ENCODE measurements at regions not wholly inside any gene's neighbourhood (a gene's known extent, or its start where the extent isn't known, plus 50 kb on each side); places are given as distances from the start of the nearest gene placed in this dataset.
A peak's percentile ranks its signal among the peaks of the same experiment; 100 is the strongest.

DNA sequence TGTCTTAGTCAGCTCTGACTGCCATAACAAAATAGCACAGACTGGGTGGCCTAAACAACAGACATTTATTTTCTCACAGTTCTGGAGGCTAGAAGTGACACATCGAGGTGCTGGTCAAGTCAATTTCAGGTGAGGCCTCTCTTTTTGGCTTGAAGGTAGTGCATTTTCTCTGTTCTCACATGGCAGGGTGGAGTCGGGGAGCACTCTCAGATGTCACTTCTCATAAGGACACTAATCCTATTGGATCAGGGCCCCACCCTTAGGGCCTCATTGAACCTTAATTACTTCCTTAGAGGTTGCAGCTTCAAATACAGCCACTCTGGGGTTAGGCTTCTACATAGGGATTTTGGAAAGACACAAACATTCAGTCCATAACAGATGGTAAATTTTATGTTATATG, 161.6 kb downstream of the PFKFB3 start:
- POLR2A ChIA-PET (ENCODE audit: partially characterized antibody) = interaction anchor here (4.7 kb wide), 1 partner anchor 162 kb away, joined by 15 read pairs; the partner anchor contains the start of gene PFKFB3
- DNase-seq (ENCODE audit: low read depth in 1 of 2, low spot score in 2 of 2) (no peak), FAIRE-seq (no peak)
- Histone ChIP-seq H4K20me1 (replicated peaks in 1 of 2; ENCODE audit: control insufficient read depth in 1 of 2, insufficient read depth in 2 of 2, low read length in 2 of 2) (no peaks in the 10 kb centered on the region), H3K9ac (replicated peaks in 1 of 4; ENCODE audit: extremely low read depth in 1 of 4, low read depth in 3 of 4, low read length in 3 of 4) (no peak overlapping the region), H2AFZ (ENCODE audit: low read length) (no peak overlapping the region), H4K91ac (replicated peaks; ENCODE audit: insufficient read length, low read length) (no peak overlapping the region), H4K5ac (ENCODE audit: insufficient read length, low read depth, low read length) (no peak overlapping the region), H3K79me1 (ENCODE audit: low read depth, low read length) (no peaks in the 10 kb centered on the region), H2BK5ac (ENCODE audit: low read depth, low read length) (no peak overlapping the region), H2AK5ac (ENCODE audit: low read depth, low read length) (no peak overlapping the region), H3K23ac (ENCODE audit: insufficient read length) (no peak overlapping the region), H2BK12ac (ENCODE audit: low read depth, low read length) (no peak overlapping the region), H3K18ac (ENCODE audit: extremely low read depth, low read length) (no peak overlapping the region), H3K4me1 (replicated peaks in 1 of 4; ENCODE audit: control insufficient read depth in 3 of 4, insufficient read depth in 4 of 4, low read length in 3 of 4) (peaks cover 0 to 14% (median 10%) of the 10 kb centered on the region in 4 experiments; a peak in 5 of 7 replicates), H2BK15ac (ENCODE audit: low read length) (no peak overlapping the region), H3K14ac (ENCODE audit: insufficient read length) (no peak overlapping the region), H2BK20ac (ENCODE audit: low read length) (no peak overlapping the region), H2BK120ac (replicated peaks; ENCODE audit: low read depth, low read length) (no peak overlapping the region), H3K27ac (ENCODE audit: low read depth, low read length) (no peak overlapping the region), H3K4ac (replicated peaks; ENCODE audit: insufficient read length, low read depth, low read length) (no peak overlapping the region), H3K79me2 (ENCODE audit: control insufficient read depth in 1 of 2, insufficient read depth in 2 of 2, low read length in 2 of 2) (no peaks in the 10 kb centered on the region), H4K8ac (ENCODE audit: extremely low read depth, insufficient read depth, low read length) (no peak overlapping the region), H3K23me2 (ENCODE audit: low read depth, low read length) (no peaks in the 10 kb centered on the region), H3K27me3 (replicated peaks in 1 of 4; ENCODE audit: control insufficient read depth in 3 of 4, extremely low read depth in 1 of 4, insufficient read depth in 3 of 4, low read length in 3 of 4) (no peaks in the 10 kb centered on the region), H3K56ac (replicated peaks; ENCODE audit: insufficient read length, low read depth, low read length) (no peak overlapping the region), H3K4me2 (ENCODE audit: insufficient read depth in 1 of 2, low read depth in 2 of 2, low read length in 2 of 2) (no peak overlapping the region), H3K9me3 (ENCODE audit: insufficient read depth in 2 of 2, low read depth in 1 of 2, low read length in 1 of 2) (peaks cover 0 to 8% of the 10 kb centered on the region in 2 experiments; a peak in 1 of 4 replicates), H3K4me3 (ENCODE audit: extremely low read depth in 1 of 4, insufficient read depth in 2 of 4, low read depth in 3 of 4, low read length in 4 of 4) (no peak overlapping the region), H3K36me3 (ENCODE audit: control insufficient read depth in 2 of 4, insufficient read depth in 4 of 4, low read length in 3 of 4) (no peaks in the 10 kb centered on the region)
- CTCF ChIA-PET (ENCODE audit: partially characterized antibody) = interaction anchor here (0.5 to 1.2 kb wide), 3 partner anchors 10 to 121 kb away, joined by 3 to 4 read pairs (median 3); no protein-coding TSS in a partner anchor
- TF ChIP-seq RXRA (IDR thresholded peaks at IDR 0.05; ENCODE audit: insufficient read depth, low read depth, low read length) (no peak), KDM5A (IDR thresholded peaks at IDR 0.05; ENCODE audit: low read length) (no peak), KDM1A (IDR thresholded peaks at IDR 0.05; ENCODE audit: borderline replicate concordance, low read length) (0 out of 2 replicates have a peak, but pooled peaks have one; percentile 34)
- WGBS, 2 experiments (ENCODE audit: extremely low coverage in 1 of 2, insufficient coverage in 1 of 2, insufficient read length in 1 of 2, insufficient replicate concordance in 2 of 2, low coverage in 1 of 2, low lambda C conversion rate in 2 of 2, missing lambda C conversion rate in 1 of 2) = 100% methylated on average over 2 of the region's 2 CpGs; no CpG with 5 or more reads in 1 of the 2 experiments

All from H1 (cell line).